Central memory CD4-positive, alpha-beta T cell (primary cell): ENCODE measurements at regions not wholly inside any gene's neighbourhood (a gene's known extent, or its start where the extent isn't known, plus 50 kb on each side); places are given as distances from the start of the nearest gene placed in this dataset.

Experiments
- DNase-seq: peaks from one replicate; pipeline ENCODE4 v3.0.0; 2022

DNA sequence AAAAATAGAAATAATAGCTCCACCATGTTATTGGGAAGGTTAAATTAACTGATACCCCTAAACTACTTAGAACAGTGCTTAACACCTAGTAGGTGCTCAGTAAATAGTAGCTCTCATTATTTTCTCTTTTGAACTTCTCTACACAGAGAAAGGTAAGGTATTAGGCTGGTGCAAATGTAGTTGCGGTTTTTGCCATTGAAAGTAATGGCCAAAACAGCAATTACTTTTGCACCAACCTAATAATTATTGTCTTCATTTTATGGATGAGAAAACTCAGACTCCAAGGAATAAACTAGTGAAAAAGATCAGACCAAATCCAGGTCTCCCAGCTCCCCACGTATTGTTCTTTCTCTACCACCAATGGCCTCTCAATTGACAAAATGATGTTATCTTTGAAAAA, 157.2 kb upstream of the TMPO start:
- DNase-seq: no peak

DNA sequence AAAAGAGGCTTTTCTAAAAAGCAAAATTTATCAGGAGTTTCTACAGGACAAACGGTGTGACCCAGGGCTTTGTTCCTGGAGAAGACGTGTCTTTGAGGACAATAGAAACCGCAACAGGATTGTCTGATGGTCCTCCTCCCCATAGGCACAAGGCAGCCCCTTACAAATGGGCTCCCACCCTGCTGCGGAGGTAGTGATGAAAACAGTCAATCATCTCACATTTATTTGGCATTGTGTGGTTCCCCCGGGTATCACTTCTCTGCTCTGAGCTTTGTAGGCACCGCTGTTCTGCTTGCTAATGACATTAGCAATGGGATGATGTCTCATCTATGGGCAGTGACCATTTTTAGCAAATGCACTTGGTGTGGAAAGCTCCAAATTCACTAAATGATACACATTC, 155.5 kb upstream of the TMPO start:
- no peak for DNase-seq

DNA sequence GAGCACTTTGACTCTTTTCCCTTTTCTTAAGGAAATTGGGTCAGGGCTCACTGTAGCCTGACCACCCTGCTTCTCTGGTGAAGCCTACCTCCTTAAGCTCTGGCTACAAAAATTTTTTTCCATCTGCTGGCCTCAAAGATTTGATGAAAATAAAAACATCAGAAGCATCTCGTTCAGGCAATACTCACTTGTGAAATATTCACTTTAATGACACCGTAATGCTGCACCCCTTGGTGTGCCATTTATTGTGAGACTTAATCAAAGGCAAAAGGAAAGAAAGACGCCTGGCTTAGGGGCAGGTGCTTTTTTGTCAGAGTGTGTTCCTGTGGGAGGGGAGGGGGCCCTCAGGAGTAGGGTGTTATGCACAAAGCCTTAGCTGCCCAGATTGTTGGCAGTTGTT, 155.0 kb upstream of the TMPO start:
- no peak for DNase-seq

DNA sequence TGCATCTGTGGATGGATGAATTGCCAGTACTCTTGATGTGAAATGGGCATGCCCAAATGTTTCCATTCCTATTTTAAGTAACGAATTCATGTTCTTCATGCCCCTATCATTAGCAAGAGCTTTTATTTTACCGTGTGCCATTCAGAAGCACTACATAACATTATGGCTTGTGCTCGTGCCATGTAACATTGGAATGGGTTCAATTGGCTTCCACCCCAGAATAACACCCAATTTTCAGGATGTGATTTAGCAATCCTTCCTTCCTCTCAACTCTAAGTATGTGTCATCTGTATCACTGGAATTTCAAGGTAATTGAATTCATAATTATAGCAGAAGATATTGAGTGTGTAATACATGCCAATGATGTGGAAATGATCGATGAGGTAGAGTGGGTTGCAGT, 145.8 kb upstream of the TMPO start:
- DNase-seq: no peak

DNA sequence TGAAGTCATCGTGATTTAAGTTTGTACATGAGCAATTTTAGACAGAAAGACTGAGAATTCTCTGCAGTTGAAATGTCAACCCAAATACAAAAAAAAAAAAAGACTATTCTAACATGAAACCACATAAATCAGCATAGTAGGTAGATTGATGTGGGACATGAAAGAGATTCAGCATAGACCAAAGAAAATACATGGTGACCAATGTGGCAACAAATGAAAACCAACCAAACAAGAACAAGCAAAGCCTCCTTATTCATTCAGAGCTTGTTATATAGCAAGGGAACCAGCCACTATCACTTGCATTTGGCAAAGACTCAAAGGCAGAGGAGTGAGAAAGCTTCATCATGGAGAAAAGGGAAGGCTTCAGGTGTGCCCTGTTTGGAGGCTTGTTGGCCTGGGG, 144.4 kb upstream of the TMPO start:
- no peak for DNase-seq

DNA sequence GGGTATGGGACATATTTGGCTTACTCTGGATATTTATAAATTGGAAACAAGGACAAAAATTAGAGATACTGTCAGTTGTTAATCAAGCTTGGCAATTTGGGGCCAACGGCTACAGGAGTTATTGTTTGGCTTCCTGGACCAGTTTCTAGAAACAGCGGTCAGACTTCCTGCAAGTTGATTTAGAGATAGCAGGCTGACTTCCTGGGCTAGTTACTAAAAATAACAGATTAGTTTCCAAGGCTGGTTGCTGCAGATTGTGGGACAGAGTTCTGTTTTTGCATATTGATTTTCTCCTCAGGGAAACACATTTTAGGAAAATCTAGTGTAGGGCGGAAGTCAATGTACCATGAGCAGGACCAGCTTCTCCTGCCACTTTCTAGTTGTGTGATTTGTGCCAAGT, 144.0 kb upstream of the TMPO start:
- DNase-seq: no peak

DNA sequence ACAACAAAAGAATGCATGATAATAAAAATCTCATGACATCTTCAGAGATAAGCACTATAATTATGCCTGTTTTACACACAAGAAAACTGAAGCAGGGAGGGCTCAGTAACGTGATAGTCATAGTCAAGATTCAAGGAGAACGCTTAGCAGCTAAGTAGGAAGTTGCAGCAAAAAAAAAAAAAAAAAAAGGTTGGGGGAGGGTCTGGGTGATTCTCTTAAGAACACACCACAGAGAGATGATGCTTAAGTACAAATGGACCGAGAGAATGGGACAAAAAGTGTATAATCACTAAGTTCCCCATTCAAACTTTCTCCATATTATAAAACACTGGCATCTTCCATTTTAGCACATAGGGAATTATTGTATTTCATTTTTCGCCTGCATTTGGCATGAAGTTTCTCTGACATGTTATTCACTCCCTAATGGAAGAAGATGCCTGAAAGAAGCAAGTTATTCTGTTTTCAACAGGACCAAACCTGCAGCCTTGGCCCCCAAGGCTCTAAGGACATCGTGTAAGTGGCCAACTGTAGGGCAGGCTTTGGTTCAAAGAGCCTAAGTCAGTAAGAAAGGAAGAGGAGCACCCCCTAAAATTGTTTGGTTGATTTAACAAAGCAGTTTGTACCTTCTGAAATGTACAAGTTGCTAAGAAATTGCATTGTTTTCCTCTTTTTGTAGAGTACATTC, 142.9 kb upstream of the TMPO start:
- DNase-seq: no peak

DNA sequence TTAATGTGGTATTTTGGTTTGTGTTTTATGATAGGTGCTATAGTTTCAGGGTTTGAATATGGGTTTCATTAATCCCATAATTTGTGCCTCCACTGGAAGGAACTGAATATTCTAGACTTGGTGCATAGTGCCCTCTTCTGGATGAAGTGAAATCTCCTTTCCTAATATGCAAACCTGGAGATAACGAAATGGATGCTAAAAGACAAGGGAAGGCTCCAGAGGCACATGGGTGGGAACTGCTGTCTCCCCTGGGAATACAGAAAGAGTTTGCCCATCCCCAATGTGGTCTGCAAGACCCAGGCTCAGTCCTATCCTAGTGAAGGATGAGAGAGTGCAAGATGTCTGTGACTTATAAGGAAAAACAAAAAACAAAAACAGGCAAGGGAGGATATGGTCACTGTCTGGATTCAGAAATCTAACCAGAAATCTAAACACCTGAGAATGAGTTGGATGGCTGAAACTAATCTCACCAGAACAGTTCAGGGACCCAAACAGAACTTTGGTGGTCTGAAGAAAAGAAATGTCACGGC, 142.3 kb upstream of the TMPO start:
- no peak for DNase-seq

DNA sequence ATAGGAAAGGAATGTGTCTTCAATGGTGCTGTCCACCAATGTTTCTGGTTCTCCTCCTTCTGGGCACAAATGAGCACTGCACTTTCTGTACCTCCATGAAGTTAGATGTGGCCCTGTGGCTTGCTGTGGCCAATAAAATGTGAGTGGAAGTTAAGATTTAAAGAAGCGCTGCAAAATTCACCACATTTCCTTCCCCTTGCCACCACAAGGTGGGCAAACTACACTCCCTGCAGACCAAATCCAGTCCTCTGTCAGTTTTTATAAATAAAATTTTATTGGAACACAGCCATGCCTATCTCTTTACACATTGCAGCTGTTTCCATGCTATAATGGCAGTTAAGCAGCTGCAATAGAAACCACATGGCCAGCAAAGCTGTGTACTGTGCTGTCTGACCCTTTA, 141.4 kb upstream of the TMPO start:
- DNase-seq: no peak

DNA sequence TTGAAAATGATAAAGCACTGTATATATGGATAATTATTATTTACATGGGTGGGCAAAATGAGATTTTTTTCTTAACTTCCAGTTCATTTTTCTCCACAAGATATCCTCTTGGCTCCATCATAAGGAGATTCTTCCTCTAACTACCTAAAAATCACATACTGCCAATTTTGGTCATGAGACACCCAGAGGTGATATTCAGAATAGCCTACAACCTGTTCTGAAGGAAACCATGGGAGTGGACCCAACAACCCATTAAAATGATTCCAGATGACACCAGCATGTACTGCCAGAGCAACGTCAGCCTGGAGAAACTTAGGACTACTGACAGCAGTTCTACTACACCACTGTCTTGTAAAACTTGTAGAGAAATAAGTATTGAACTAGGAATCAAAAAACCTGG, 136.3 kb upstream of the TMPO start:
- no peak for DNase-seq

DNA sequence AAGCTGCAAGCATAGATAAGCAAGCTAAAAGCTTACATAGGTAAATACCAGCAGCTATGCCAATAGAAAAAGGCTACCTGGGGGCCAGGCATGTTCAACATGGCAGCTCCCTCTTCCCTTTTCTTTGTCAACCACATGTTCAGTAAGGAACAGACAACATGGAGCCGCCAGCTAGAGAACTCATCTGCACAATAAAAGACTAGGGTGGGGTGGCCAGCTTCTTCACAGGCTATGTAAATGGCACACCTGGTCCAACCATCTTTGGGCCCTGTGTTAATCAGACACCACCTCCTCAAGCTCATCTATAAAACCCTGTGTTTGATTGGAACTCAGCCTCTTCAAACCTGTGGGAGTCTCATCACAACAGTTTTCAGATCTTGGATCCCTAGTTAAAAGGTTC, 129.7 kb upstream of the TMPO start:
- DNase-seq: no peak

DNA sequence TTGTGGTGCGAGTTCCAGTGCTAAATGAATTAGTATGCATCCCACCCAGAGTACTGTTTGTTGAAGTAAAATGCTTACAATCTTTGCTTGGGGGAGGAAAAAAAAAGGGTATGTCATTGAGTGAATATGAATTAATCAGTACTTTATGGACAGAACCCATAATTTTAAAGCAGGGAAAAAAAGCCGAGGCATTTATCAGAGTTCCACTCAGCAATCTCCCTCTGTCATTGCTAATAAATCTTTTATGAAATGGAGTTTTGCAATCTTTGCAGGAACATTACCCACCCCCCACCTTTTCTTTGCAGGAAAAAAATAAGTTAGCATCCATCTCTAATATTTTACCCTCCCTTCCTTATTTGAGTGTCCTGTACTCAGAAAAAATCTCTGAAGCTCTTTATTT, 127.9 kb upstream of the TMPO start:
- DNase-seq: no peak

DNA sequence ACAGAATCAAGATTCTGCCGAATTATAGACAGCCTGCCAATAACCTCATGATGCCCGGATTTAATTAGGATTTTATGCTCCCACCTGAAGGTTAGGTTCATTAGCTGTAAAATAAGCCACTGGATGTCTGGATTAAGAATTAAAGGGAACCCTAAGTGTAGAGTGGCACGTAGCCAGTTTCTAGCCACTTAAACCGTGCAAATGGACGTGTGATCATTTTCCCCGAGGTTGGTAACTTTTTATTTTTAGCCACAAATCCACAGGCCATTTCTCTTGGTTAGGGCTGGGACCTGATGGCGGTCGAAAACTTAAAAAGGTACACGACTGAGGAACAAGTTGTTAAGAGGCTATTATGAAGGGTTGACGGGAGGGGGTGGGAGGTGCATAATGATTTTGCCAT, 127.3 kb upstream of the TMPO start:
- DNase-seq: no peak

DNA sequence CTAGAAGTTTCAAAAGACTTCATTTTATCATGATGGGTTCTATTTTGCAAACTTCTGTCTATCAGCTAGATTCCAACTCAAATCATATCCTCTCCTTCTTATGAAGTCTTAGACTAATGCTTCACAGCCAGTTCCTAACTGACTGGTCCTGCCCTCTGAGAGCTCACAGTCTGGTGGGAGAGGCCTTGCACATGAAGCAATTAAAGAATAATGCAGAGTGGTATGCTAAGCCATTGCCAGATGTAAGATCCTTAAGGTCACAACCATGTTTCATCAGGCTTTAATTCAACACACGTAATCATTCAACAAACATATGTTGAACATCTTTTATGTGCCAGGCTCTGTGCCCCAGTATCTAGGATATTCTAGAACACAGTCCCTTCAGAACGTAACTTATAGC, 125.8 kb upstream of the TMPO start:
- DNase-seq: no peak

DNA sequence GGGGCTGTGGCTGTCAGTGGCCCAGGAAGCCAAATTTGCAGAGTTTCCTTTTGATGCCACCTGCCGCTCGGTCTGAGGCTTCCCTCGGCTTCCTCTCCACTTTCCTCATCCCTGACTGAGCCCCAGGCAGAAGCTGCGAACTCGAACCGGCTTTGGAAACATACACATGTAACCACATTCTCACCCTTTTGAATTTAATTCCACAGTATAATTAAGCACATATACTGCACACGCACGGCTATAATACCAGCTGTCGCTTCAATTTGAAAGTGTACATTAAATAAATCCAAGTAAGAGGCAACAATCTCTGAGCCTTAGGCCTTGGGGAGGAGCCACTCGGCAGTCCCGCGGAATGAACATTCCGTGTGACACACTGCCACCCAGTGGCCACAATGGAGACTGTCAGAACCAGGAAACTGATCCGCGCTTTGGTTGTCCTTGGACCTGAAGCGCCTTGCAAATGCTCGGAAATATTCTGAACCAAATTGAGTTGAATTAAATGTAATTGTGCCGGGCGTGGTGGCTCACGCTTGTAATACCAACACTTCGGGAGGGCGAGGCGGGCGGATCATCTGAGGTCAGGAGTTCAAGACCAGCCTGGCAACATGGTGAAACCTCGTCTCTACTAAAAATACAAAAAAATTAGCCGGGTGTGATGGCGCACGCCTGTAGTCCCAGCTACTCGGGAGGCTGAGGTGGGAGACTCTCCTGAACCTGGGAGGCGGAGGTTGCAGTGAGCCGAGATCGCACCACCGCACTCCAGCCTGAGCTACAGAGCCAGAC, 117.9 kb upstream of the TMPO start:
- DNase-seq: peak; percentile 70

DNA sequence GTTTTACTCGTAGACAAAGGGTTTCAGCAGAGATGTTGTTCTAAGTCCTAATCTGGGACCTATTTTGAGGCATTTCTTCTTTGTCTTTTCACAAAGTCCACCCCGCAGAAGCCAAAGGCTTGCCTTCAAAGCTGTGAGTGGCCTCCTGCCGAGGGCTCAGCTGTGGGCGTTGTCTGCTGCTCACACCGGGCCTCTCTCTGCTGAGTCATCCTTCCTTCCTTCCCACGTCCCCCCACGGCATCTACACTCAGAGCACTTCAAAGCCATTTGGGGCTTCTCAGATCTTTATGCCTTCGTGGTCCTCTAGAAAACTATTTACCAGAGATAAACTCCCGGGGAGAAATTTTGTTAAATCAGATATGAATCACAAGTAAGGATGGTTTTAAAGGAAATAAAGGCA, 115.9 kb upstream of the TMPO start:
- DNase-seq: peak; percentile 15

DNA sequence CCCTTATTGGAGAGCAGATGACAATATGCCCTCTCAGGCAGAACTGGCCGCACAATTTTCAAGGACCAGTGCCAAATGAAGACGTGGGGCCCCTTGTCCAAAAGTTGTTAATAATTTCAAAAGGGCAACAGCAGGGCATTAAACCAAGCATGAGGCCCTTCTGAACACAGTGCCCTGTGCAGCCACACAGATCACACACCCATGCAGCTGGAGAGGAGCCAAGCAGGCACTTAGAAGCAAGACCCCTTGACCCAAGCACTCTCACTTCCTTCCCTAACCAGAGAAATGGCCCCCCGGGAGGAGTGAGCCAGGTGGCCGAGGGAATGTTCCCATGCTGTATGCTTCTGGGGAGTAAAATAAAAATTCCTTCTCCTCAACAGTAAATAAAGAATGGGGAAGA, 114.0 kb upstream of the TMPO start:
- no peak for DNase-seq

DNA sequence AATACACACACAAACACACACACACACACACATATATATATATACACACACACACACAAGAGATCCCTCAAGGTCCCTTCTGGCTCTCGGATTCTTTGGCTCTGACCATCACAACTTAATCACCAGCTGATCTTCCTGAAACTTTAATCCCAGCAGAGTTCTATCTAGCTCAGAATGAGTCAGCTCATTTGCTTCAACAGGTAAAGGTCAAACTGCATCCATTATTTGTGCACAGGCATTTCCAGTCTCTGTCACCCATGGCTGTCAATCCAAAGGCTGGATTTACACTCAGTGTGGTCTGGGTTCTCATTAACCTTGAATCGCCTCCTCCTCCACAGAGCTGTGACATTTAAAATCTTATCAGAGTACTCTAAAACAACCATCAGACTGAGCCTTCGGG, 113.3 kb upstream of the TMPO start:
- DNase-seq: no peak

DNA sequence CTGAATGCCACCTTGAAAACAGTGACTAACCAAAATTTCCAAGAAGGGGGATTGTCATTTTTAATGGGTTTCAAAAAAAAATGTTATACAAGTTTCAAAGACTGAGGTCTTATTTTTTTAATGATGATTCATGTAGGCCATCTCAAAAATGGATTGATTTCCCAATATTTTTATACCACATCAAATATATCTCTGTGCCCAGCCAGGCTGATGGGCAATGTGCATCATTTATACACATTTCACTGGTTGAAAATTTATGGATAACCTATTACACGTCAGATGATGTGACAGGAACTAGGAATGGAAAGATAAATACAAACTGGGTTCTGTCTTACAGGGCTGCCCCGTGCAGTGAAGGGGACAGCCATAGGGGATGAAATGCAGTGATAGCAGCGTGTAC, 112.7 kb upstream of the TMPO start:
- no peak for DNase-seq

DNA sequence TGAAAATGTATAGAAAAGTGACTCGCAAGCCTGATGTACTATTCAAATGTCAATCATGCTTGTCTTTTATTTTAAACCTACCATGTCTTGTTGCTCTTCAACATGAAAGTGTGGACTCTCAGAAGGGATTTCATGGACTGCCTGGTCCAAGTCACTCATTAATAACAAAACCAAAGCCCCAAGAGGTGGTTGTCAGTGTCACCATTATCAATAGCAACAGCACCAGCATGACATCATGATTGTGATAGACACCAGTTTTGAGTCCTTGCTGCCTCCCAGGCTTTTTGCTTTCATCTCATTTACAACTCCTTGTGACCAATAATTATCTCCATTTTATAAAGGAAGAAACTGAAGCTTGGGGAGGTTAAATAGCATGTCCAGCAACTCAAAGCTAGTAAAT, 112.0 kb upstream of the TMPO start:
- no peak for DNase-seq

DNA sequence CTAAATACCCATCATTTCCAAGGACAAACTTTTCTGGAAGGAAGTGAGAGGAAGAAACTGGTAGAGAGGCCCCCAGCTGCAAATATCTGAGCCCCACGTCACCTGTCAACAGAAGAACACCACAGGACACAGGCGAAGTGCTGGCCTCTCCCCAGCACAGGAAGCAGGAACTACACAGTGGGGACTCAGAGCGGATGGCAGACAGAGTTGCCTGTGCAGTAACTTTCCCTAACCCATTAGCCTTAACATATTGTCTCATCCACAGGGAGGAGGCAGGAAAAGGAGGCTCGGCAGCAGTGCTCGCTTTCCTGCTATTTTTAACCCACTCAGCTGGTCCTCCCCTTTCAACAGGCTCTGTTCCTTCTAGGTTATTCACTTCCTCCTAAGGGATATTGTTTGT, 111.5 kb upstream of the TMPO start:
- no peak for DNase-seq

DNA sequence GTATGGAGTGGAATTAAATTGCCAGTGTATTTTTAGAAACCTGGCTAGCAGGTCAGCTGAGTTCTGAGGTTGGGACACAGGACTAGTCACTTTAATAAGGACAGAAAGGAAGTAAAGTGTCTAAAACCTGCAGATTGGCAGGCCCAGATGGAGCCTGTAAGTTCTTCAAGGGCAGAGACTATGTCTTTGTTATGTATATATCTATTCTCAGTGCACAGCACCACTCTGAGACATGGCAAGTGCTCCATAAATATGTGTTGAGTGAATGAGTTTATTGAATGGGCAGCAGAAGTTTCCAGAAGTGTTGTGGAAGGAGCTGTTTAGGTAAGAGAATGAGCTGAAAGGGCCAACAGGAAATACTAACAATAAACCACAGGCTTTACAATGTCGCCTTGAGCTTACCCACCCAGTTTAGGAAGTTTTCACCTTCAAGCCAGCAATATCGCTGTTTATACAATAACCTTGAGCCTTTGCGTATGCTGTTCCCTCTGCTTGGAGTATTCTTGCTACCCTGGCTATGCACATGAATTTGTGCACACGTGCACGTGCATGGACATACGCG, 109.5 kb upstream of the TMPO start:
- no peak for DNase-seq

DNA sequence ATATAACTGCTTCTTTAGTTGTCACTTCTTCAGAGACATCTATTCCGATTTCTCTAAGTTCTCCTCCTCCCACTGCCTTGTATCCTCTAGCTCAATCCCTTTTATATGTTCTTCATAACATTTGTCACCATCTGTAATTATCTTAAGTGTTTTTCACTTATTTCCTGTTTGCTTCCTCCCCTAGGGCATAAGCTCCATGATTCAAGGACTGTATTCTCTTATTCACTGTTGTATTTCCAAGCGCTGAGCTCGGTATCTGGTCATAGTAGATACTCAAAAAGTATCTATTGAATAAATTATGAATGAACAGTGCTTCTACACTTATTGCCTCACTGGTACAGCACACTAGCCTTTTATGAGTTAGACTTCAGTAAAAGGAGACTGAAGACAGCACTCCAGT, 109.0 kb upstream of the TMPO start:
- no peak for DNase-seq

DNA sequence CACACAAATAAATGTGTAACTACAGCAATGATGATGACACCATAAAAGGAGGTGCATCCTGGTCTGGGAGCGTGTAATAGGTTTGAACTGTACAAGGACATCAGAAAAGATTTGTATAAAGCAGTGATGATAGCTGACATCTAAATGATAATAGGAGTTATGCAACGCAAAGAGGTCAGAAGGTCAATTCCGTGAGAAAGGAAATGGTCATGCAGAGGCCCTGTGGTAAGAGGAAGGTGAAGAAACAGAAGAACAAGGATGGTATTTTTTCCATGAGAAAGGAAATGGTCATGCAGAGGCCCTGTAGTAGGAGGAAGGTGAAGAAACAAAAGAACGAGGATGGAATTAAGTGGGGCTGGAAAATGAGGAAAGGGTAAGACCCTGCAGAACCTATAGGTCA, 106.7 kb upstream of the TMPO start:
- no peak for DNase-seq
